B cell (primary cell): ENCODE measurements at regions not wholly inside any gene's neighbourhood (a gene's known extent, or its start where the extent isn't known, plus 50 kb on each side); places are given as distances from the start of the nearest gene placed in this dataset.

Experiments
- EZH2 ChIP-seq: IDR thresholded peaks from 2 replicates; pipeline ENCODE4 v1.6.1; 2012; ENCODE audit warnings: borderline replicate concordance, low read depth, mild to moderate bottlenecking, moderate library complexity, low read length; ENCODE audit not compliant: insufficient read depth, poor library complexity, severe bottlenecking
- TF ChIP-seq, protein P1 (sequence below): fragments of 200-600 bp; IDR thresholded peaks from one replicate; pipeline ENCODE4 v1.8.0; 2022; ENCODE audit warnings: antibody characterized with exemption, mild to moderate bottlenecking

DNA sequence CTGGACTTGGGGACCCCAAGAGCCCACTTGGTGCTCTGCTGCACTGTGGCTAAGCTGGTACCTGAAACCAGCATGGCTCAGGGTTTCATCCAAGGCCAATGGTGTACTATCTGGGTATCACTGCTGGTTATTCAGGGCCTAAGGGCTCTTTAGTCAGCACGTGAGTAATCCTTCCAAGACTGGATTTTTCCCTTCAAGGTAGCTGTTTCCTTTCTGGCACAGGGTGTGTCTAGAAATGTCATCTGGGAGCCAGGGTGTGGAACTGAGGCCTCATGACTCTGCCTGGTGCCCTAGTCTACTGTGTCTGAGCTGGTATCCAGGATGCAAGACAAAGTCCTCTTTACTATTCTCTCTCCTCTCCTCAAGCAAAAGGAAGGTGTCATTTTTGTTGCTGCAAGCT, 99.0 kb upstream of the QRFPR start:
- TF ChIP-seq, protein P1, sequence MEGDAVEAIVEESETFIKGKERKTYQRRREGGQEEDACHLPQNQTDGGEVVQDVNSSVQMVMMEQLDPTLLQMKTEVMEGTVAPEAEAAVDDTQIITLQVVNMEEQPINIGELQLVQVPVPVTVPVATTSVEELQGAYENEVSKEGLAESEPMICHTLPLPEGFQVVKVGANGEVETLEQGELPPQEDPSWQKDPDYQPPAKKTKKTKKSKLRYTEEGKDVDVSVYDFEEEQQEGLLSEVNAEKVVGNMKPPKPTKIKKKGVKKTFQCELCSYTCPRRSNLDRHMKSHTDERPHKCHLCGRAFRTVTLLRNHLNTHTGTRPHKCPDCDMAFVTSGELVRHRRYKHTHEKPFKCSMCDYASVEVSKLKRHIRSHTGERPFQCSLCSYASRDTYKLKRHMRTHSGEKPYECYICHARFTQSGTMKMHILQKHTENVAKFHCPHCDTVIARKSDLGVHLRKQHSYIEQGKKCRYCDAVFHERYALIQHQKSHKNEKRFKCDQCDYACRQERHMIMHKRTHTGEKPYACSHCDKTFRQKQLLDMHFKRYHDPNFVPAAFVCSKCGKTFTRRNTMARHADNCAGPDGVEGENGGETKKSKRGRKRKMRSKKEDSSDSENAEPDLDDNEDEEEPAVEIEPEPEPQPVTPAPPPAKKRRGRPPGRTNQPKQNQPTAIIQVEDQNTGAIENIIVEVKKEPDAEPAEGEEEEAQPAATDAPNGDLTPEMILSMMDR, result no peak
- no peak for TF ChIP-seq EZH2
